Chondrocyte (in vitro differentiated cells): ENCODE measurements at regions not wholly inside any gene's neighbourhood (a gene's known extent, or its start where the extent isn't known, plus 50 kb on each side); places are given as distances from the start of the nearest gene placed in this dataset.

ENCODE experiments used
- DNase-seq: peaks from one replicate; pipeline ENCODE4 v3.0.0; 2021; ENCODE audit warnings: mixed read lengths, low spot score
- H3K27ac Mint-ChIP-seq: one replicate; pipeline ENCODE4 v1.8.0; 2021; ENCODE audit warnings: mild to moderate bottlenecking, moderate library complexity, mixed read lengths; ENCODE audit not compliant: unreplicated experiment
- H3K27me3 Mint-ChIP-seq: 2 replicates; pipeline ENCODE4 v1.8.0; 2021; ENCODE audit warnings: low read depth, mixed read lengths
- H3K36me3 Mint-ChIP-seq: 2 replicates; pipeline ENCODE4 v1.8.0; 2021; ENCODE audit warnings: low read depth, mixed read lengths
- H3K4me1 Mint-ChIP-seq: 2 replicates; pipeline ENCODE4 v1.8.0; 2021; ENCODE audit warnings: low read depth, mild to moderate bottlenecking, mixed read lengths
- H3K4me3 Mint-ChIP-seq: one replicate; pipeline ENCODE4 v1.8.0; 2021; ENCODE audit warnings: mild to moderate bottlenecking, moderate library complexity, mixed read lengths; ENCODE audit not compliant: unreplicated experiment
- H3K9me3 Mint-ChIP-seq: 2 replicates; pipeline ENCODE4 v1.8.0; 2021; ENCODE audit warnings: low read depth, mixed read lengths
- CTCF ChIP-seq: fragments of 200-600 bp; sonication (generic); IDR thresholded peaks from 2 replicates; pipeline ENCODE4 v1.5.0; 2021; ENCODE audit warnings: antibody characterized with exemption, mild to moderate bottlenecking, moderate library complexity

GRCh38 chr11:42363701-42364100, 904.2 kb upstream of the LRRC4C start:
- DNase-seq, result no peak
- no peak overlapping the region for H3K27ac Mint-ChIP-seq
- H3K9me3 Mint-ChIP-seq, result peaks cover 20% of the 10 kb centered on the region
- no peak for TF ChIP-seq CTCF
- H3K27me3 Mint-ChIP-seq, result no peaks in the 10 kb centered on the region
- no peaks in the 10 kb centered on the region for H3K4me1 Mint-ChIP-seq
- no peak overlapping the region for H3K4me3 Mint-ChIP-seq
- H3K36me3 Mint-ChIP-seq, result no peaks in the 10 kb centered on the region

GRCh38 chr11:42390116-42390515, 921.7 kb upstream of the API5 start:
- Mint-ChIP-seq H3K9me3 (peaks cover 28% of the 10 kb centered on the region), H3K4me3 (no peak overlapping the region), H3K4me1 (no peaks in the 10 kb centered on the region), H3K36me3 (no peaks in the 10 kb centered on the region), H3K27me3 (no peaks in the 10 kb centered on the region), H3K27ac (no peak overlapping the region)
- no peak for TF ChIP-seq CTCF
- DNase-seq, result no peak

DNA sequence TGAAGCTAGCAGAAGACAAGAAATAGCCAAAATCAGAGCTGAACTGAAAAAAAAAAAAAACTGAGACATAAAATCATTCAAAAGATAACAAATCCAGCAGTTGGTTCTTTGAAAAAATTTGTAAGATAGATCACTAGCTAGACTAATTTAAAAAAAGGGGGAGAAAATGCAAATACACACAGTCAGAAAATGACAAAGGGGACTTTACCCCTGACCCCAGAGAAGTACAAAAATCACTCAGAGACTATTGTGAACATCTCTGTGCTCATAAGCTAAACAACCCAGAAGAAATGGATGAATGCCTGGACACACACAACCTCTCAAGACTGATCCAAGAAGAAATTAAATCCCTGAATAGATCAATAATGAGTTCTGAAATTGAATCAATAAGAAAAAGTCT, 914.3 kb upstream of the API5 start:
- DNase-seq, result no peak
- no peak for TF ChIP-seq CTCF
- H3K27ac Mint-ChIP-seq, result no peak overlapping the region
- H3K4me3 Mint-ChIP-seq, result no peak overlapping the region
- no peaks in the 10 kb centered on the region for H3K27me3 Mint-ChIP-seq
- H3K9me3 Mint-ChIP-seq, result peaks cover 19% of the 10 kb centered on the region
- no peaks in the 10 kb centered on the region for H3K36me3 Mint-ChIP-seq
- no peaks in the 10 kb centered on the region for H3K4me1 Mint-ChIP-seq

- no peak for DNase-seq
- H3K4me1 Mint-ChIP-seq, result no peaks in the 10 kb centered on the region
- H3K27ac Mint-ChIP-seq, result no peak overlapping the region
- TF ChIP-seq CTCF, result no peak
- no peaks in the 10 kb centered on the region for H3K27me3 Mint-ChIP-seq
- H3K36me3 Mint-ChIP-seq, result no peaks in the 10 kb centered on the region
- H3K4me3 Mint-ChIP-seq, result no peak overlapping the region
- H3K9me3 Mint-ChIP-seq, result no peaks in the 10 kb centered on the region
Observed at GRCh38 chr11:42407341-42407740, 904.5 kb upstream of the API5 start.

GRCh38 chr11:42410251-42410955, 901.4 kb upstream of the API5 start:
- no peak for TF ChIP-seq CTCF
- Mint-ChIP-seq H3K9me3 (no peaks in the 10 kb centered on the region), H3K4me3 (no peak overlapping the region), H3K36me3 (no peaks in the 10 kb centered on the region), H3K27me3 (peaks cover 2% of the 10 kb centered on the region), H3K4me1 (no peaks in the 10 kb centered on the region), H3K27ac (no peak overlapping the region)
- no peak for DNase-seq
